ENCODE measurements at regions not wholly inside any gene's neighbourhood (a gene's known extent, or its start where the extent isn't known, plus 50 kb on each side); places are given as distances from the start of the nearest gene placed in this dataset.

GRCh38 chr10:130711072-130711471, 574.9 kb downstream of the GLRX3 start:
- no peak overlapping the region for H3T11ph ChIP-seq (ENCODE audit: low read length)
- H2BK5ac ChIP-seq (ENCODE audit: insufficient read length, low read length), result no peak overlapping the region
- no peaks in the 10 kb centered on the region for H3K27me3 ChIP-seq (ENCODE audit: insufficient read depth, low read length)
- no peak overlapping the region for H2BK12ac ChIP-seq (ENCODE audit: insufficient read length, low read depth, low read length)
- Mint-ChIP-seq H3K27me3 (ENCODE audit: low read depth) (peaks cover 3% of the 10 kb centered on the region; the same call in 1 of the 2 replicates), H3K9me3 (no peaks in the 10 kb centered on the region), H3K27ac (no peak overlapping the region), H3K4me3 (no peak overlapping the region), H3K36me3 (ENCODE audit: insufficient read depth in 1 of 3, low read depth in 3 of 3) (no peaks in the 10 kb centered on the region), H3K4me1 (peaks cover 2 to 7% of the 10 kb centered on the region in 2 experiments; a peak in 1 of 4 replicates)
- DNase-seq, result peak; percentile 50
- no peak overlapping the region for H2AK5ac ChIP-seq (ENCODE audit: insufficient read length, low read length)
- no peaks in the 10 kb centered on the region for H4K20me1 ChIP-seq (ENCODE audit: control insufficient read depth, insufficient read depth, insufficient read length)
- H3K4ac ChIP-seq (ENCODE audit: low read depth, low read length), result no peak overlapping the region
- H3K23ac ChIP-seq (ENCODE audit: insufficient read length, low read depth, low read length), result no peak overlapping the region
- no CpG with 5 or more reads among the region's 14 CpGs for WGBS (ENCODE audit: extremely low coverage, insufficient read length, low lambda C conversion rate)
- H3K4me2 ChIP-seq (ENCODE audit: insufficient read depth, insufficient read length, low read length), result no peak overlapping the region
- TF ChIP-seq, protein P1, sequence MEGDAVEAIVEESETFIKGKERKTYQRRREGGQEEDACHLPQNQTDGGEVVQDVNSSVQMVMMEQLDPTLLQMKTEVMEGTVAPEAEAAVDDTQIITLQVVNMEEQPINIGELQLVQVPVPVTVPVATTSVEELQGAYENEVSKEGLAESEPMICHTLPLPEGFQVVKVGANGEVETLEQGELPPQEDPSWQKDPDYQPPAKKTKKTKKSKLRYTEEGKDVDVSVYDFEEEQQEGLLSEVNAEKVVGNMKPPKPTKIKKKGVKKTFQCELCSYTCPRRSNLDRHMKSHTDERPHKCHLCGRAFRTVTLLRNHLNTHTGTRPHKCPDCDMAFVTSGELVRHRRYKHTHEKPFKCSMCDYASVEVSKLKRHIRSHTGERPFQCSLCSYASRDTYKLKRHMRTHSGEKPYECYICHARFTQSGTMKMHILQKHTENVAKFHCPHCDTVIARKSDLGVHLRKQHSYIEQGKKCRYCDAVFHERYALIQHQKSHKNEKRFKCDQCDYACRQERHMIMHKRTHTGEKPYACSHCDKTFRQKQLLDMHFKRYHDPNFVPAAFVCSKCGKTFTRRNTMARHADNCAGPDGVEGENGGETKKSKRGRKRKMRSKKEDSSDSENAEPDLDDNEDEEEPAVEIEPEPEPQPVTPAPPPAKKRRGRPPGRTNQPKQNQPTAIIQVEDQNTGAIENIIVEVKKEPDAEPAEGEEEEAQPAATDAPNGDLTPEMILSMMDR (conservative IDR thresholded peaks at IDR 0.05), result no peak
- H3K27ac ChIP-seq (ENCODE audit: insufficient read length, low read depth, low read length), result no peak overlapping the region
- H4K8ac ChIP-seq (replicated peaks; ENCODE audit: insufficient read length, low read depth, low read length), result no peak overlapping the region
- no peak overlapping the region for H2BK120ac ChIP-seq (ENCODE audit: low read depth, low read length, poor library complexity, severe bottlenecking)
- H3K79me2 ChIP-seq (ENCODE audit: insufficient read depth, low read length), result no peaks in the 10 kb centered on the region
- no peaks in the 10 kb centered on the region for H3K23me2 ChIP-seq (ENCODE audit: insufficient read length, low read depth, low read length, poor library complexity, severe bottlenecking)
- H4K91ac ChIP-seq (ENCODE audit: insufficient read length, low read depth, low read length), result no peak overlapping the region
- H2BK15ac ChIP-seq (ENCODE audit: low read depth, low read length), result no peak overlapping the region
- no peak overlapping the region for H2BK20ac ChIP-seq (ENCODE audit: low read depth, low read length, poor library complexity, severe bottlenecking)
- no peak overlapping the region for H3K9ac ChIP-seq (ENCODE audit: extremely low read depth, insufficient read length, low read length)
- no peak overlapping the region for H3K56ac ChIP-seq (ENCODE audit: insufficient read length, low read depth, low read length)
- no peak overlapping the region for H3K18ac ChIP-seq (ENCODE audit: insufficient read length, low read depth, low read length)
- H3K79me1 ChIP-seq (ENCODE audit: insufficient read depth, low read depth, low read length, poor library complexity, severe bottlenecking), result no peaks in the 10 kb centered on the region
- H3K9me3 ChIP-seq (ENCODE audit: control insufficient read depth, low read depth, low read length), result no peaks in the 10 kb centered on the region
- H4K5ac ChIP-seq (ENCODE audit: insufficient read length, low read depth, low read length), result no peak overlapping the region
- no peak overlapping the region for H2AFZ ChIP-seq (ENCODE audit: low read length)
- no peaks in the 10 kb centered on the region for H3K4me1 ChIP-seq (ENCODE audit: insufficient read depth, low read length)
- H3K14ac ChIP-seq (ENCODE audit: insufficient read depth, low read length), result no peak overlapping the region

All from H9 (cell line).